Activated T-helper 2 cell treated with anti-CD3 and anti-CD28 coated beads, Interferon-gamma antibody, Interleukin-2, Interleukin-4, amounts not matched to agents 10 μg/mL and 5 μg/mL and 100 μg/mL, durations not matched to agents 14 hours and 24 hours and 36 hours (primary cell): ENCODE measurements at regions not wholly inside any gene's neighbourhood (a gene's known extent, or its start where the extent isn't known, plus 50 kb on each side); places are given as distances from the start of the nearest gene placed in this dataset.
"Not testable (repeated sequence)": the region's sequence is repeated elsewhere in the genome, so short reads cannot be mapped to it uniquely, and the experiment has no call there.

Experiments
- DNase-seq: peaks from one replicate; pipeline ENCODE4 v3.0.0; 2021; ENCODE audit warnings: low spot score
- H3K27ac Mint-ChIP-seq: one replicate; pipeline ENCODE4 v1.8.0; 2021; ENCODE audit warnings: mixed read lengths
- H3K27me3 Mint-ChIP-seq: one replicate; pipeline ENCODE4 v1.8.0; 2021; ENCODE audit warnings: low read depth, mixed read lengths
- H3K36me3 Mint-ChIP-seq: one replicate; pipeline ENCODE4 v1.8.0; 2021; ENCODE audit warnings: low read depth, mixed read lengths
- H3K4me1 Mint-ChIP-seq: one replicate; pipeline ENCODE4 v1.8.0; 2021; ENCODE audit warnings: low read depth, mixed read lengths
- H3K4me3 Mint-ChIP-seq: one replicate; pipeline ENCODE4 v1.8.0; 2021; ENCODE audit warnings: low read depth, mild to moderate bottlenecking, moderate library complexity, mixed read lengths
- H3K9me3 Mint-ChIP-seq: one replicate; pipeline ENCODE4 v1.8.0; 2021; ENCODE audit warnings: mixed read lengths
- intact Hi-C: fragments of 100-400 bp; cut with micrococcal nuclease; formaldehyde crosslinking; loops from one replicate; pipeline ENCODE4 v1.15.1; 2023

GRCh38 chr9:89856950-89857349 is 252.1 kb downstream of the GADD45G start:
- H3K27ac Mint-ChIP-seq, intact Hi-C loops, DNase-seq, H3K4me3 Mint-ChIP-seq, H3K9me3 Mint-ChIP-seq, H3K36me3 Mint-ChIP-seq: not testable (repeated sequence)
- Mint-ChIP-seq H3K4me1 (peaks cover 13% of the 10 kb centered on the region), H3K27me3 (peaks cover 22% of the 10 kb centered on the region)

GRCh38 chr9:89859842-89860241 is 255.0 kb downstream of the GADD45G start:
- H3K9me3 Mint-ChIP-seq, H3K36me3 Mint-ChIP-seq, intact Hi-C loops, DNase-seq, H3K27ac Mint-ChIP-seq, H3K4me3 Mint-ChIP-seq: not testable (repeated sequence)
- H3K4me1 Mint-ChIP-seq = peaks cover 13% of the 10 kb centered on the region
- peaks cover 27% of the 10 kb centered on the region for H3K27me3 Mint-ChIP-seq

GRCh38 chr9:89861371-89861770 is 256.6 kb downstream of the GADD45G start:
- H3K36me3 Mint-ChIP-seq, H3K9me3 Mint-ChIP-seq, DNase-seq, H3K4me3 Mint-ChIP-seq, intact Hi-C loops, H3K27ac Mint-ChIP-seq: not testable (repeated sequence)
- peaks cover 13% of the 10 kb centered on the region for H3K4me1 Mint-ChIP-seq
- H3K27me3 Mint-ChIP-seq = peaks cover 27% of the 10 kb centered on the region

- Mint-ChIP-seq H3K27ac (no peak overlapping the region), H3K4me3 (no peak overlapping the region), H3K27me3 (peaks cover 19% of the 10 kb centered on the region), H3K4me1 (peaks cover 10% of the 10 kb centered on the region), H3K36me3 (no peaks in the 10 kb centered on the region), H3K9me3 (no peaks in the 10 kb centered on the region)
- no peak for DNase-seq
- intact Hi-C loops = no loop called here
Measured at GRCh38 chr9:89862316-89862715, 257.5 kb downstream of the GADD45G start.

GRCh38 chr9:89863141-89863540 is 258.3 kb downstream of the GADD45G start:
- peaks cover 9% of the 10 kb centered on the region for H3K4me1 Mint-ChIP-seq

GRCh38 chr9:89863837-89864236 is 259.0 kb downstream of the GADD45G start:
- Mint-ChIP-seq H3K4me1 (peaks cover 3% of the 10 kb centered on the region), H3K4me3 (no peak overlapping the region), H3K9me3 (no peaks in the 10 kb centered on the region), H3K27me3 (peaks cover 17% of the 10 kb centered on the region), H3K27ac (no peak overlapping the region), H3K36me3 (no peaks in the 10 kb centered on the region)
- DNase-seq = no peak
- intact Hi-C loops = no loop called here

More at GRCh38 chr9:89863141-89863540, 258.3 kb downstream of the GADD45G start:
- Mint-ChIP-seq H3K36me3 (no peaks in the 10 kb centered on the region), H3K27ac (no peak overlapping the region), H3K27me3 (peaks cover 17% of the 10 kb centered on the region), H3K9me3 (no peaks in the 10 kb centered on the region), H3K4me3 (no peak overlapping the region)
- no peak for DNase-seq
- intact Hi-C loops = no loop called here

- no peaks in the 10 kb centered on the region for H3K4me1 Mint-ChIP-seq
- no peak for DNase-seq
- peaks cover 17% of the 10 kb centered on the region for H3K27me3 Mint-ChIP-seq
- no peak overlapping the region for H3K27ac Mint-ChIP-seq
- no peak overlapping the region for H3K4me3 Mint-ChIP-seq
- H3K9me3 Mint-ChIP-seq = no peaks in the 10 kb centered on the region
- intact Hi-C loops = no loop called here
- H3K36me3 Mint-ChIP-seq = no peaks in the 10 kb centered on the region
Measured at GRCh38 chr9:89864257-89864656, 259.4 kb downstream of the GADD45G start.

- H3K4me1 Mint-ChIP-seq = no peaks in the 10 kb centered on the region
- intact Hi-C loops = no loop called here
- no peak for DNase-seq
- no peaks in the 10 kb centered on the region for H3K36me3 Mint-ChIP-seq
- no peaks in the 10 kb centered on the region for H3K9me3 Mint-ChIP-seq
- H3K4me3 Mint-ChIP-seq = no peak overlapping the region
- H3K27me3 Mint-ChIP-seq = peaks cover 17% of the 10 kb centered on the region
- no peak overlapping the region for H3K27ac Mint-ChIP-seq
Measured at GRCh38 chr9:89864731-89865130, 259.9 kb downstream of the GADD45G start.

GRCh38 chr9:89865357-89865756 is 260.5 kb downstream of the GADD45G start:
- no peaks in the 10 kb centered on the region for H3K4me1 Mint-ChIP-seq
- no peak overlapping the region for H3K4me3 Mint-ChIP-seq
- intact Hi-C loops = no loop called here
- H3K9me3 Mint-ChIP-seq = no peaks in the 10 kb centered on the region
- H3K27ac Mint-ChIP-seq = no peak overlapping the region
- peaks cover 17% of the 10 kb centered on the region for H3K27me3 Mint-ChIP-seq
- DNase-seq = no peak
- H3K36me3 Mint-ChIP-seq = no peaks in the 10 kb centered on the region

- no peak overlapping the region for H3K4me3 Mint-ChIP-seq
- no peaks in the 10 kb centered on the region for H3K4me1 Mint-ChIP-seq
- intact Hi-C loops = no loop called here
- H3K36me3 Mint-ChIP-seq = no peaks in the 10 kb centered on the region
- DNase-seq = no peak
- peaks cover 12% of the 10 kb centered on the region for H3K27me3 Mint-ChIP-seq
- no peaks in the 10 kb centered on the region for H3K9me3 Mint-ChIP-seq
- H3K27ac Mint-ChIP-seq = no peak overlapping the region
Measured at GRCh38 chr9:89865981-89866380, 261.2 kb downstream of the GADD45G start.

GRCh38 chr9:89866701-89867100 is 261.9 kb downstream of the GADD45G start:
- Mint-ChIP-seq H3K4me3 (no peak overlapping the region), H3K27me3 (peaks cover 7% of the 10 kb centered on the region), H3K36me3 (no peaks in the 10 kb centered on the region), H3K27ac (no peak overlapping the region), H3K9me3 (no peaks in the 10 kb centered on the region), H3K4me1 (no peaks in the 10 kb centered on the region)
- DNase-seq = no peak
- intact Hi-C loops = no loop called here

- no peak for DNase-seq
- Mint-ChIP-seq H3K27ac (no peak overlapping the region), H3K27me3 (peaks cover 2% of the 10 kb centered on the region), H3K36me3 (no peaks in the 10 kb centered on the region), H3K9me3 (no peaks in the 10 kb centered on the region), H3K4me3 (no peak overlapping the region), H3K4me1 (no peaks in the 10 kb centered on the region)
- intact Hi-C loops = no loop called here
Measured at GRCh38 chr9:89868100-89868499, 263.3 kb downstream of the GADD45G start.

- Mint-ChIP-seq H3K27me3 (no peaks in the 10 kb centered on the region), H3K36me3 (no peaks in the 10 kb centered on the region), H3K4me1 (no peaks in the 10 kb centered on the region), H3K9me3 (no peaks in the 10 kb centered on the region), H3K4me3 (no peak overlapping the region), H3K27ac (no peak overlapping the region)
- intact Hi-C loops = no loop called here
- DNase-seq = no peak
Measured at GRCh38 chr9:89869793-89870580, 265.2 kb downstream of the GADD45G start.
